ENCODE measurements at regions not wholly inside any gene's neighbourhood (a gene's known extent, or its start where the extent isn't known, plus 50 kb on each side); places are given as distances from the start of the nearest gene placed in this dataset.

- DNase-seq (ENCODE audit: low read depth), result no peak
- TF ChIP-seq CTCF (conservative IDR thresholded peaks at IDR 0.05; ENCODE audit: low read depth, low read length), result no peak
- H3K4me3 ChIP-seq (ENCODE audit: low read length), result no peak overlapping the region
Observed at GRCh38 chr20:52416953-52417352, 225.4 kb upstream of the ZFP64 start.

- no peak for TF ChIP-seq CTCF (conservative IDR thresholded peaks at IDR 0.05; ENCODE audit: low read depth, low read length)
- H3K4me3 ChIP-seq (ENCODE audit: low read length), result no peak overlapping the region
- no peak for DNase-seq (ENCODE audit: low read depth)
Observed at GRCh38 chr20:52411611-52412010, 220.0 kb upstream of the ZFP64 start.

- no peak for TF ChIP-seq CTCF (conservative IDR thresholded peaks at IDR 0.05; ENCODE audit: low read depth, low read length)
- H3K4me3 ChIP-seq (ENCODE audit: low read length), result no peak overlapping the region
- DNase-seq (ENCODE audit: low read depth), result no peak
Observed at GRCh38 chr20:52410731-52411234, 219.2 kb upstream of the ZFP64 start.

GRCh38 chr20:52410182-52410647 lies 218.6 kb upstream of the ZFP64 start:
- DNase-seq (ENCODE audit: low read depth), result no peak
- TF ChIP-seq CTCF (conservative IDR thresholded peaks at IDR 0.05; ENCODE audit: low read depth, low read length), result no peak
- H3K4me3 ChIP-seq (ENCODE audit: low read length), result no peak overlapping the region

- DNase-seq (ENCODE audit: low read depth), result no peak
- H3K4me3 ChIP-seq (ENCODE audit: low read length), result no peak overlapping the region
- no peak for TF ChIP-seq CTCF (conservative IDR thresholded peaks at IDR 0.05; ENCODE audit: low read depth, low read length)
Observed at GRCh38 chr20:52405986-52406385, 214.4 kb upstream of the ZFP64 start.

GRCh38 chr20:52405417-52405816 lies 213.8 kb upstream of the ZFP64 start:
- H3K4me3 ChIP-seq (ENCODE audit: low read length), result no peak overlapping the region
- no peak for TF ChIP-seq CTCF (conservative IDR thresholded peaks at IDR 0.05; ENCODE audit: low read depth, low read length)
- no peak for DNase-seq (ENCODE audit: low read depth)

GRCh38 chr20:52404671-52405070 lies 213.1 kb upstream of the ZFP64 start:
- no peak overlapping the region for H3K4me3 ChIP-seq (ENCODE audit: low read length)
- TF ChIP-seq CTCF (conservative IDR thresholded peaks at IDR 0.05; ENCODE audit: low read depth, low read length), result no peak

More at GRCh38 chr20:52404671-52405070, 213.1 kb upstream of the ZFP64 start:
- DNase-seq (ENCODE audit: low read depth), result no peak
